ENCODE measurements at regions not wholly inside any gene's neighbourhood (a gene's known extent, or its start where the extent isn't known, plus 50 kb on each side); places are given as distances from the start of the nearest gene placed in this dataset.

GRCh38 chr13:39952249-39953233 is 297.1 kb downstream of the COG6 start:
- peak; percentile 20 to 33 for DNase-seq (ENCODE audit: low read depth in 2 of 2)
- TF ChIP-seq CTCF (conservative IDR thresholded peaks at IDR 0.05 in 1 of 2, IDR thresholded peaks at IDR 0.05 in 1 of 2; ENCODE audit: low read depth in 1 of 2, low read length in 2 of 2), result no peak
- no peak for TF ChIP-seq EZH2 (IDR thresholded peaks at IDR 0.05; ENCODE audit: low read length, missing control alignments)
- Histone ChIP-seq H3K9me3 (ENCODE audit: control insufficient read depth, insufficient read depth, low read depth, low read length) (no peaks in the 10 kb centered on the region), H3K36me3 (ENCODE audit: control insufficient read depth, insufficient read depth, low read length) (no peaks in the 10 kb centered on the region), H3K4me3 (replicated peaks in 1 of 4; ENCODE audit: control extremely low read depth in 1 of 4, insufficient read depth in 1 of 4, low read depth in 3 of 4, low read length in 4 of 4) (no peak overlapping the region), H3K4me1 (ENCODE audit: control insufficient read depth, extremely low read depth, insufficient read depth, low read length) (no peaks in the 10 kb centered on the region), H2AFZ (ENCODE audit: low read length) (no peak overlapping the region), H3K27me3 (ENCODE audit: control insufficient read depth, insufficient read depth, low read length) (no peaks in the 10 kb centered on the region), H3K79me2 (ENCODE audit: control insufficient read depth, insufficient read depth, low read length) (no peaks in the 10 kb centered on the region), H3K9ac (ENCODE audit: insufficient read depth, low read length) (no peak overlapping the region), H3K4me2 (ENCODE audit: extremely low read depth, insufficient read depth, low read length) (no peak overlapping the region), H3K27ac (ENCODE audit: insufficient read depth, low read length) (no peak overlapping the region), H4K20me1 (ENCODE audit: control insufficient read depth, extremely low read depth, insufficient read depth, low read length) (no peaks in the 10 kb centered on the region)

GRCh38 chr13:39954476-39954875 is 299.0 kb downstream of the COG6 start:
- H3K4me3 ChIP-seq (replicated peaks in 1 of 4; ENCODE audit: control extremely low read depth in 1 of 4, insufficient read depth in 1 of 4, low read depth in 3 of 4, low read length in 4 of 4), result no peak overlapping the region
- no peaks in the 10 kb centered on the region for H3K36me3 ChIP-seq (ENCODE audit: control insufficient read depth, insufficient read depth, low read length)
- TF ChIP-seq EZH2 (IDR thresholded peaks at IDR 0.05; ENCODE audit: low read length, missing control alignments), result no peak
- TF ChIP-seq CTCF (conservative IDR thresholded peaks at IDR 0.05 in 1 of 2, IDR thresholded peaks at IDR 0.05 in 1 of 2; ENCODE audit: low read depth in 1 of 2, low read length in 2 of 2), result no peak
- no peaks in the 10 kb centered on the region for H4K20me1 ChIP-seq (ENCODE audit: control insufficient read depth, extremely low read depth, insufficient read depth, low read length)
- no peaks in the 10 kb centered on the region for H3K4me1 ChIP-seq (ENCODE audit: control insufficient read depth, extremely low read depth, insufficient read depth, low read length)
- no peak overlapping the region for H2AFZ ChIP-seq (ENCODE audit: low read length)
- no peak overlapping the region for H3K4me2 ChIP-seq (ENCODE audit: extremely low read depth, insufficient read depth, low read length)
- no peaks in the 10 kb centered on the region for H3K79me2 ChIP-seq (ENCODE audit: control insufficient read depth, insufficient read depth, low read length)
- no peak overlapping the region for H3K9ac ChIP-seq (ENCODE audit: insufficient read depth, low read length)
- H3K9me3 ChIP-seq (ENCODE audit: control insufficient read depth, insufficient read depth, low read depth, low read length), result no peaks in the 10 kb centered on the region
- H3K27ac ChIP-seq (ENCODE audit: insufficient read depth, low read length), result no peak overlapping the region
- DNase-seq (ENCODE audit: low read depth in 2 of 2), result no peak
- no peaks in the 10 kb centered on the region for H3K27me3 ChIP-seq (ENCODE audit: control insufficient read depth, insufficient read depth, low read length)

- no peak overlapping the region for H2AFZ ChIP-seq (ENCODE audit: low read length)
- H3K36me3 ChIP-seq (ENCODE audit: control insufficient read depth, insufficient read depth, low read length), result no peaks in the 10 kb centered on the region
- H4K20me1 ChIP-seq (ENCODE audit: control insufficient read depth, extremely low read depth, insufficient read depth, low read length), result no peaks in the 10 kb centered on the region
- no peaks in the 10 kb centered on the region for H3K27me3 ChIP-seq (ENCODE audit: control insufficient read depth, insufficient read depth, low read length)
- H3K4me3 ChIP-seq (replicated peaks in 1 of 4; ENCODE audit: control extremely low read depth in 1 of 4, insufficient read depth in 1 of 4, low read depth in 3 of 4, low read length in 4 of 4), result no peak overlapping the region
- H3K4me2 ChIP-seq (ENCODE audit: extremely low read depth, insufficient read depth, low read length), result no peak overlapping the region
- H3K4me1 ChIP-seq (ENCODE audit: control insufficient read depth, extremely low read depth, insufficient read depth, low read length), result no peaks in the 10 kb centered on the region
- no peak overlapping the region for H3K9ac ChIP-seq (ENCODE audit: insufficient read depth, low read length)
- H3K79me2 ChIP-seq (ENCODE audit: control insufficient read depth, insufficient read depth, low read length), result no peaks in the 10 kb centered on the region
- no peaks in the 10 kb centered on the region for H3K9me3 ChIP-seq (ENCODE audit: control insufficient read depth, insufficient read depth, low read depth, low read length)
- no peak for DNase-seq (ENCODE audit: low read depth in 2 of 2)
- no peak for TF ChIP-seq CTCF (conservative IDR thresholded peaks at IDR 0.05 in 1 of 2, IDR thresholded peaks at IDR 0.05 in 1 of 2; ENCODE audit: low read depth in 1 of 2, low read length in 2 of 2)
- TF ChIP-seq EZH2 (IDR thresholded peaks at IDR 0.05; ENCODE audit: low read length, missing control alignments), result no peak
- no peak overlapping the region for H3K27ac ChIP-seq (ENCODE audit: insufficient read depth, low read length)
These were observed 300.1 kb downstream of the COG6 start for GRCh38 chr13:39955560-39955959.

Measured in fibroblast of lung (primary cell).